GM23248 (cell line): ENCODE measurements at regions not wholly inside any gene's neighbourhood (a gene's known extent, or its start where the extent isn't known, plus 50 kb on each side); places are given as distances from the start of the nearest gene placed in this dataset.

ENCODE experiments used
- DNase-seq: peaks from one replicate; pipeline ENCODE4 v3.0.0-alpha.2; 2015
- H2AFZ ChIP-seq: fragments of 200-600 bp; sonication (generic); 2 replicates; pipeline ENCODE4 v1.6.1; 2016; ENCODE audit warnings: antibody characterized with exemption
- H3F3A ChIP-seq: fragments of 200-600 bp; sonication (generic); 2 replicates; pipeline ENCODE4 v1.6.1; 2016; ENCODE audit warnings: mild to moderate bottlenecking, antibody characterized with exemption, mixed run types; ENCODE audit not compliant: insufficient read depth
- H3K27ac ChIP-seq: fragments of 200-600 bp; sonication (generic); 2 replicates; pipeline ENCODE4 v1.5.1; 2016; ENCODE audit warnings: mild to moderate bottlenecking
- H3K27me3 ChIP-seq: fragments of 200-600 bp; sonication (generic); replicated peaks from 2 replicates; pipeline ENCODE4 v1.6.1; 2016; ENCODE audit warnings: mild to moderate bottlenecking; ENCODE audit not compliant: insufficient read depth
- H3K36me3 ChIP-seq: fragments of 200-600 bp; sonication (generic); 2 replicates; pipeline ENCODE4 v1.6.1; 2016; ENCODE audit warnings: low read depth, mild to moderate bottlenecking
- H3K4me1 ChIP-seq: fragments of 200-600 bp; sonication (generic); 2 replicates; pipeline ENCODE4 v1.6.1; 2016; ENCODE audit warnings: mild to moderate bottlenecking; ENCODE audit not compliant: insufficient read depth
- H3K4me2 ChIP-seq: fragments of 200-600 bp; sonication (generic); one replicate; pipeline ENCODE4 v1.6.1; 2016; ENCODE audit warnings: mild to moderate bottlenecking; ENCODE audit not compliant: unreplicated experiment
- H3K4me3 ChIP-seq: fragments of 200-600 bp; sonication (generic); 2 replicates; pipeline ENCODE4 v1.5.1; 2016; ENCODE audit warnings: mild to moderate bottlenecking
- H3K79me2 ChIP-seq: fragments of 200-600 bp; sonication (generic); 2 replicates; pipeline ENCODE4 v1.6.1; 2016; ENCODE audit warnings: mild to moderate bottlenecking; ENCODE audit not compliant: insufficient read depth
- H3K9ac ChIP-seq: fragments of 200-600 bp; sonication (generic); 2 replicates; pipeline ENCODE4 v1.6.1; 2016; ENCODE audit warnings: mild to moderate bottlenecking
- H3K9me2 ChIP-seq: fragments of 200-600 bp; sonication (generic); 2 replicates; pipeline ENCODE4 v1.6.1; 2016; ENCODE audit warnings: mixed run types, mild to moderate bottlenecking, moderate library complexity; ENCODE audit not compliant: insufficient read depth
- H3K9me3 ChIP-seq: fragments of 200-600 bp; sonication (generic); one replicate; pipeline ENCODE4 v1.6.1; 2017; ENCODE audit warnings: low read depth
- H4K20me1 ChIP-seq: fragments of 200-600 bp; sonication (generic); 2 replicates; pipeline ENCODE4 v1.6.0; 2016; ENCODE audit not compliant: insufficient read depth
- EZH2 ChIP-seq: fragments of 200-600 bp; sonication (generic); IDR thresholded peaks from 2 replicates; pipeline ENCODE4 v1.6.1; 2018; ENCODE audit warnings: antibody characterized with exemption, mild to moderate bottlenecking; ENCODE audit not compliant: insufficient read depth, poor library complexity, severe bottlenecking
- EZH2phosphoT487 ChIP-seq: fragments of 200-600 bp; sonication (generic); IDR thresholded peaks from 2 replicates; pipeline ENCODE4 v1.6.1; 2018; ENCODE audit warnings: antibody characterized with exemption, moderate library complexity, mild to moderate bottlenecking, low read depth; ENCODE audit not compliant: insufficient read depth
- WGBS, 2 experiments: methylation state at CpG; one replicate each; pipeline ENCODE4 v1.1.6; 2015 to 2017; ENCODE audit warnings: low lambda C conversion rate in 2 of 2, low coverage in 1 of 2; ENCODE audit errors: missing lambda C conversion rate in 2 of 2; 5-methylcytosine and 5-hydroxymethylcytosine counted together
- in situ Hi-C: fragments of 300-500 bp; cut with MboI; formaldehyde crosslinking; loops from 2 replicates; pipeline ENCODE4 v1.15.0; 2020

GRCh38 chr9:27750566-27750965 lies 177.3 kb upstream of the C9orf72 start:
- H3K27me3 ChIP-seq: no peaks in the 10 kb centered on the region
- no peak overlapping the region for H3K9ac ChIP-seq
- DNase-seq: no peak
- no peak overlapping the region for H3K4me3 ChIP-seq
- H3K27ac ChIP-seq: no peak overlapping the region
- no peaks in the 10 kb centered on the region for H3K79me2 ChIP-seq
- H4K20me1 ChIP-seq: no peaks in the 10 kb centered on the region
- H3K9me2 ChIP-seq: no peaks in the 10 kb centered on the region
- no peaks in the 10 kb centered on the region for H3K4me1 ChIP-seq
- H2AFZ ChIP-seq: no peak overlapping the region
- no peak overlapping the region for H3K4me2 ChIP-seq
- 29 to 36% methylated on average over 3 of the region's 3 CpGs for WGBS, 2 experiments
- in situ Hi-C loops: no loop called here
- H3K9me3 ChIP-seq: no peaks in the 10 kb centered on the region
- TF ChIP-seq EZH2: no peak
- TF ChIP-seq EZH2phosphoT487: no peak
- H3K36me3 ChIP-seq: no peaks in the 10 kb centered on the region
- no peaks in the 10 kb centered on the region for H3F3A ChIP-seq

GRCh38 chr9:27752069-27752468 lies 178.8 kb upstream of the C9orf72 start:
- H3K27ac ChIP-seq: no peak overlapping the region
- no peak for TF ChIP-seq EZH2
- no peak for TF ChIP-seq EZH2phosphoT487
- no peak overlapping the region for H3K4me3 ChIP-seq
- H3K9ac ChIP-seq: no peak overlapping the region
- no peaks in the 10 kb centered on the region for H3K79me2 ChIP-seq
- no peaks in the 10 kb centered on the region for H3K36me3 ChIP-seq
- no peak overlapping the region for H2AFZ ChIP-seq
- H3K9me2 ChIP-seq: no peaks in the 10 kb centered on the region
- H4K20me1 ChIP-seq: no peaks in the 10 kb centered on the region
- H3K27me3 ChIP-seq: no peaks in the 10 kb centered on the region
- in situ Hi-C loops: no loop called here
- DNase-seq: no peak
- 56 to 62% methylated on average over 4 of the region's 4 CpGs for WGBS, 2 experiments
- no peaks in the 10 kb centered on the region for H3K9me3 ChIP-seq
- no peaks in the 10 kb centered on the region for H3F3A ChIP-seq
- H3K4me1 ChIP-seq: no peaks in the 10 kb centered on the region
- no peak overlapping the region for H3K4me2 ChIP-seq

- no peak overlapping the region for H3K4me2 ChIP-seq
- H3K27ac ChIP-seq: no peak overlapping the region
- H3K9me3 ChIP-seq: no peaks in the 10 kb centered on the region
- H2AFZ ChIP-seq: no peak overlapping the region
- H3K9ac ChIP-seq: no peak overlapping the region
- H3K36me3 ChIP-seq: no peaks in the 10 kb centered on the region
- H3F3A ChIP-seq: no peaks in the 10 kb centered on the region
- no peaks in the 10 kb centered on the region for H3K4me1 ChIP-seq
- H3K27me3 ChIP-seq: no peaks in the 10 kb centered on the region
- no peak overlapping the region for H3K4me3 ChIP-seq
- no peaks in the 10 kb centered on the region for H3K9me2 ChIP-seq
- TF ChIP-seq EZH2phosphoT487 (no peak), EZH2 (no peak)
- in situ Hi-C loops: no loop called here
- WGBS, 2 experiments: 3 to 7% methylated on average over 2 of the region's 2 CpGs
- no peaks in the 10 kb centered on the region for H4K20me1 ChIP-seq
- no peak for DNase-seq
- no peaks in the 10 kb centered on the region for H3K79me2 ChIP-seq
Measured at GRCh38 chr9:27755846-27756245, 182.6 kb upstream of the C9orf72 start.

- no peaks in the 10 kb centered on the region for H3F3A ChIP-seq
- no peak overlapping the region for H3K27ac ChIP-seq
- no peak for DNase-seq
- H4K20me1 ChIP-seq: no peaks in the 10 kb centered on the region
- H3K36me3 ChIP-seq: no peaks in the 10 kb centered on the region
- no peak for TF ChIP-seq EZH2phosphoT487
- TF ChIP-seq EZH2: no peak
- H2AFZ ChIP-seq: no peak overlapping the region
- no peaks in the 10 kb centered on the region for H3K4me1 ChIP-seq
- H3K79me2 ChIP-seq: no peaks in the 10 kb centered on the region
- no peak overlapping the region for H3K4me2 ChIP-seq
- H3K9ac ChIP-seq: no peak overlapping the region
- no peaks in the 10 kb centered on the region for H3K9me3 ChIP-seq
- no peaks in the 10 kb centered on the region for H3K27me3 ChIP-seq
- no peak overlapping the region for H3K4me3 ChIP-seq
- no peaks in the 10 kb centered on the region for H3K9me2 ChIP-seq
- in situ Hi-C loops: no loop called here
- 48 to 64% methylated on average over 5 of the region's 5 CpGs for WGBS, 2 experiments
Measured at GRCh38 chr9:27756418-27756817, 183.1 kb upstream of the C9orf72 start.

- H3K27ac ChIP-seq: no peak overlapping the region
- H3K9me2 ChIP-seq: no peaks in the 10 kb centered on the region
- in situ Hi-C loops: no loop called here
- no peaks in the 10 kb centered on the region for H3K9me3 ChIP-seq
- H3K4me1 ChIP-seq: no peaks in the 10 kb centered on the region
- no peak for DNase-seq
- no peak overlapping the region for H3K9ac ChIP-seq
- H3F3A ChIP-seq: no peaks in the 10 kb centered on the region
- 81 to 82% methylated on average over 7 of the region's 7 CpGs for whole genome bisulfite sequencing, 2 experiments
- H3K4me2 ChIP-seq: no peak overlapping the region
- no peaks in the 10 kb centered on the region for H3K36me3 ChIP-seq
- no peaks in the 10 kb centered on the region for H3K79me2 ChIP-seq
- no peaks in the 10 kb centered on the region for H4K20me1 ChIP-seq
- H2AFZ ChIP-seq: no peak overlapping the region
- H3K4me3 ChIP-seq: no peak overlapping the region
- H3K27me3 ChIP-seq: no peaks in the 10 kb centered on the region
- TF ChIP-seq EZH2phosphoT487 (no peak), EZH2 (no peak)
Measured at GRCh38 chr9:27763831-27764230, 190.6 kb upstream of the C9orf72 start.
